ENCODE measurements at regions not wholly inside any gene's neighbourhood (a gene's known extent, or its start where the extent isn't known, plus 50 kb on each side); places are given as distances from the start of the nearest gene placed in this dataset.

- TF ChIP-seq CREB1 (CRISPR knock-in tag; IDR thresholded peaks at IDR 0.05; ENCODE audit: low read depth), result no peak
- no peak for TF ChIP-seq NANOG (IDR thresholded peaks at IDR 0.05; ENCODE audit: borderline replicate concordance)
- no peak for TF ChIP-seq EZH2 (IDR thresholded peaks at IDR 0.05; ENCODE audit: low read depth, unreplicated experiment)
- no peak for TF ChIP-seq STAT1 (IDR thresholded peaks at IDR 0.05; ENCODE audit: unreplicated experiment)
- TF ChIP-seq ZNF114 (CRISPR knock-in tag; IDR thresholded peaks at IDR 0.05), result no peak
- no peak for TF ChIP-seq ZNF331 (CRISPR knock-in tag; IDR thresholded peaks at IDR 0.05; ENCODE audit: low read depth)
- no peak for TF ChIP-seq ZNF462 (CRISPR knock-in tag; IDR thresholded peaks at IDR 0.05)
- TF ChIP-seq REST (IDR thresholded peaks at IDR 0.05; ENCODE audit: unreplicated experiment), result no peak
- no peak for TF ChIP-seq EZH2phosphoT487 (IDR thresholded peaks at IDR 0.05; ENCODE audit: unreplicated experiment)
- no peak for TF ChIP-seq JUNB (IDR thresholded peaks at IDR 0.05; ENCODE audit: unreplicated experiment)
- TF ChIP-seq ETS1 (IDR thresholded peaks at IDR 0.05), result no peak
- TF ChIP-seq CTCF (conservative IDR thresholded peaks at IDR 0.05; ENCODE audit: low read depth in 2 of 2), result no peak
- no peak for TF ChIP-seq POLR2AphosphoS5 (IDR thresholded peaks at IDR 0.05; ENCODE audit: low read depth)
- Histone ChIP-seq H3K27ac (ENCODE audit: low read depth) (no peak overlapping the region), H3F3A (replicated peaks; ENCODE audit: low read depth) (no peaks in the 10 kb centered on the region), H2AFZ (no peak overlapping the region), H4K20me1 (replicated peaks; ENCODE audit: insufficient read depth) (no peaks in the 10 kb centered on the region), H3K27me3 (ENCODE audit: insufficient read depth) (no peaks in the 10 kb centered on the region), H3K4me1 (ENCODE audit: insufficient read depth) (peaks cover 7% of the 10 kb centered on the region; the same call in 1 of the 2 replicates), H3K36me3 (ENCODE audit: insufficient read depth) (no peaks in the 10 kb centered on the region), H3K4me3 (no peak overlapping the region), H3K9me2 (ENCODE audit: insufficient read depth) (0 out of 2 replicates have a peak, but pooled peaks cover 3% of the 10 kb centered on the region), H3K79me2 (replicated peaks; ENCODE audit: insufficient read depth) (no peaks in the 10 kb centered on the region), H3K4me2 (no peak overlapping the region)
- Mint-ChIP-seq H3K4me3 (no peak overlapping the region), H3K4me1 (peaks cover 21% of the 10 kb centered on the region; the same call in 2 of the 3 replicates), H3K27ac (no peak overlapping the region), H3K9me3 (no peaks in the 10 kb centered on the region), H3K36me3 (ENCODE audit: low read depth) (no peaks in the 10 kb centered on the region), H3K27me3 (ENCODE audit: insufficient read depth, low read depth, poor library complexity) (no peaks in the 10 kb centered on the region)
- ATAC-seq (no peak), DNase-seq (ENCODE audit: low spot score) (no peak)
These were observed 49.9 kb upstream of the COL1A2 start for GRCh38 chr7:94344826-94345225.
